DMS153 treated with DMSO at 0.1 percent for 48 hours (cell line): ENCODE measurements at regions not wholly inside any gene's neighbourhood (a gene's known extent, or its start where the extent isn't known, plus 50 kb on each side); places are given as distances from the start of the nearest gene placed in this dataset.
"Not testable (repeated sequence)": the region's sequence is repeated elsewhere in the genome, so short reads cannot be mapped to it uniquely, and the experiment has no call there.

Experiments used
- DNase-seq: peaks from one replicate; lab custom pipeline; 2025; ENCODE audit not compliant: unreplicated experiment; lab: John Stamatoyannopoulos, UW

DNA sequence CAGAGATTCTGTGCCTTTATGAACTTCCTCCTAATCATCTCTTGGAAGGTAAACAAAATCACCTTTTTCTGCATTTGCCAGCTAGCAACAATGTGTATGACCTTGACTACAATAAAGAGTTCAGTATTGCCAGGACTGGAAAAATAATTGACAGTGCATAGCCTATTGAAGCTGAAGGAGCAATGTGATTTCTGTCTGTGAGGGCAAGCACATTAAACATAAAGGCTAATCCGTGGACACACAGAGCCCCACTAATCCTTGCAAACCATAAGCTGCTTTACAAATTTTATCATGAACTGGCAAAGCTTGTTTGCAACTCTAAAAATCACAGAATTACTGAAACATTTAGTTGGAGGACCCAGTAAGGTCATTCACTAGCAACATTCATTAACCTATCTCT lies 563.8 kb downstream of the PYDC2 start:
- no peak for DNase-seq

DNA sequence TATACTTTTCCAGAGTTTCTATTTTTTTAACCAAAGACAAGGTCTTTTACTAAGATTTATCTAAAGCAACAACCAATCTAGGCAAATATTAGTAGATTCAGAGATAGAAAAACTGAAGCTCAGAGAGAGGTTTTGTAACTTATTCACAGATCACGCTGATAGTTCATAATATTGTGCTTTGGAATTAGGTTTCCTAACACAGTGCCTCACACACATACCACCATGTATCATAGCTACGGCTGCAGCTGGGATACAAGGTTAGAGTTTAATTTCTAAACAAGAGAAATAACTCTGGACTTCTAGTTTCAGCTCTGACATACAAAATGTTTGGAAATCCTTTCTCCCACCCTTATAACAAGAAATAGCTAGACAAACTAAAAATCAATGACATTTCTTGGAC lies 565.7 kb downstream of the PYDC2 start:
- DNase-seq: no peak

DNA sequence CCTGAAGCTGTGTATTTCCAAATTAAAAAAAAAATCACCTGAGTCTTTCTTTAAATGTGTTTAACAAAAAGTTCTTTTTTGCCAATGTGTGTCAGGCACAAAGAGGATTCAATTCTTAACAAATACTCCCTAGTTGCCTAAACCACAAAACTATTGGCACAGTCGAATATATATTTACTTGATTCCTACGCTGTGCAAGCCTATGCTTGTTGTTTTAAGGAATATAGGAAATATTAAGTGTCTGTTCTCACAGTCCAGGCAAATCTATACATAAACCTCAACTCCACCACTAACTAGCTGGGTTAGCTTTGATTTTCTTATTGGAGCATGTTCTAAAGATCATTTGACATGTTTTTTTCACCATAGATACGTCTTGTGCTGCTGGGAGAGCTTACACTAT lies 571.0 kb downstream of the PYDC2 start:
- no peak for DNase-seq

DNA sequence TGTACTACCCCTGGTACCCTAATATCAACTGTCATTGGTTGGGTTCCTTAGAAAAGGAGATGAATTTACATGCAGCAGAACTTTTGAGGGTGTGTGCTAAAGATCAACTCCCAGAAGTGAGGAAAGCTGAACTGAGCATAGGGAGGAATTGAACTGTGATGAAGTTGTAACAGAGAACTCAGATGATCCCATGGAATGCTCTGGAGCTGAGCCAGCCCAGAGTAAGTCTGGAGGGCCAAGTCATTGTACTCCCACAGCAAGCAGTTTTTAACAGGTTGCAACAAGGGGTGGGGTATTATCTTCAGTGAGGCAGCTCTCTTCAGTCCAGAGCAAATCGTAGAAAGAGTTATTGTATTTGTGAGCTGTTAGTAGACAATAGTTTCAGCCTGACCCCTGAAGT lies 572.3 kb downstream of the PYDC2 start:
- no peak for DNase-seq

DNA sequence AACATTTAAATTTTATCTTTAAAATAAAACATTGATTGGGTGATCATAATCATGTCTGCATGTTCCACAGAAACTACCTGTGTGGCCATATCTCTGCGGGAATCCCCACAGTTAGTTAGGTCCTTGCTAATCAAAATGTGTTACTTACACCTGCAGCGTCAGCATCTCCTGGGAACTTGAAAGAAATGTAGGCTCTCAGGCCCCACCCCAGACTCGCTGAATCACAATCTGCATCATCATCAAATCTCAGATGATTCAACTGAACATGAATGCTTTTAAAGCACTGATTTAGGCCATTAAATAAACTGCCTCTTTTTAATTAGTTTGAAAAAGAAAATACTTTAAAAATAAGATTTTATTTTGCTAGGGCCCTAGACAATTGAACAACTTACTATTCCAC lies 577.8 kb downstream of the PYDC2 start:
- DNase-seq: no peak

- DNase-seq: no peak
These were observed 578.6 kb downstream of the PYDC2 start for GRCh38 chr3:192039593-192039992.

GRCh38 chr3:192040282-192041043 lies 579.5 kb downstream of the PYDC2 start:
- no peak for DNase-seq

GRCh38 chr3:192042116-192042515 lies 581.2 kb downstream of the PYDC2 start:
- no peak for DNase-seq

- no peak for DNase-seq
These were observed 593.9 kb downstream of the PYDC2 start for GRCh38 chr3:192054881-192055280.

DNA sequence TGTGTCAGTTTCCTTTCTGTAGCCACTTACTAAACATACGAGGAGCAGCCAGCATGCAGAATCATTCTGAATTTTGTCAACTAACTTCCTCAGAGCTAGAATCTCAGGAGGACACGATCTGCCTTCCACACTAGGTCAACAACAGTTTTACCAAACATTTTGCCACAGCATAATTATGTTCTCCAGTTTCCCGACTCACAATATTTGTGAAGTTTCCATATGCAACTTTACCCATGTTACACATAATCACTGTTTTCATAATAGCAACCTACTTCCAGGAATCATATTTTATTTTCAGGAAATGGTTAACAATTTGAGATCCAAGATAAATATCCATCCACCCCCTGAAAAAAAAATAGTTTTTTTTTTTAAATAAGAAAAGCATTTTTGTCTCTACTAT lies 595.0 kb downstream of the PYDC2 start:
- DNase-seq: no peak

GRCh38 chr3:192057261-192057660 lies 596.3 kb downstream of the PYDC2 start:
- DNase-seq: no peak

DNA sequence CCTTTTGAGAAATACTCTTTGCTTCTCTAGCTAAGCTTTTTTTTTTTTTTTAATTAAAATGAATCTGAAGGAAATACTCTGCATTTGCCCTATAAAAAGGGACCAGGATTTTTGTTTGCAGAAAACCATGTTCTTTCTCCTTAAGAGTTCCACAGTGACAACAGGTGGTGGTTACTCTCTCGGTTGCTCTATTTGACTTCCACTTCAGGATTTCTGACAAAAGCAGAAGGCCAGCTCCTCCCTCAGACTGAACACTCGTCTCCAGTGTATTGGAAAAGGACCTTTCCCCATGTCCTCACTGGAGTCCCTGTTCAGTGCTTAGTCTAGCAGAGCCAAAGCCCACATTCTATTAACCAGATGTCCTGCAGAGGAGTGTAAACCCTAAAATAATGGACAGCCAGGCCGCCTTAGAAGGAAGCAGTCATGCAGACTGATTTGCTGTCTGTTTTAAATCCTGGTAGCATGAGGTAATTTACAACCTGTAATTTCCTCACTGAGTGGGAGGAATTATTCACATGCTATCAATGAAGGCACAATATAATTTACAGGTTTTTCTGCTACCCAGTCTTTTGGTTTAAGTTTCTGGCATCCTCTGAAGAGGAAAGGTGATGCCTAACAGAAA lies 599.3 kb downstream of the PYDC2 start:
- peak; percentile 88 for DNase-seq

DNA sequence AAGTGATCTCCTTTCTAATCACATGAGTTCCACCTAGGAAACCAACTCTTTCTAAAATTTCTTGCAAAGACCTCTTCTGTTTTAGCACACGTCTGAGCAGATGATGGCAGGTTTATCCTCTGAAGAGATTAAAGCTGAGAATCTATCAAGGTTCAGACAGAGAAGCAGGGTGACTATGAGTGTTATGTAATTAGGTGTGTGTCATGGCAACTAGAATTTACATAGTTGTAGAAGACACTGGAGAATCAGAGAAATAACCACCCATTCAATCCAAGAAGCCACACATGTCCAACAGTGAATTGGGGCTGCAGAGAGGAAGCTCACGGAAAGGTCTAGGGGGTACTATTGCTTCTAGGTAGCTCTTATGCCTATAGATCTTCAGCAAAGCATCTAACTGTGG lies 600.5 kb downstream of the PYDC2 start:
- no peak for DNase-seq

- no peak for DNase-seq
These were observed 601.2 kb downstream of the PYDC2 start for GRCh38 chr3:192062186-192062585.

DNA sequence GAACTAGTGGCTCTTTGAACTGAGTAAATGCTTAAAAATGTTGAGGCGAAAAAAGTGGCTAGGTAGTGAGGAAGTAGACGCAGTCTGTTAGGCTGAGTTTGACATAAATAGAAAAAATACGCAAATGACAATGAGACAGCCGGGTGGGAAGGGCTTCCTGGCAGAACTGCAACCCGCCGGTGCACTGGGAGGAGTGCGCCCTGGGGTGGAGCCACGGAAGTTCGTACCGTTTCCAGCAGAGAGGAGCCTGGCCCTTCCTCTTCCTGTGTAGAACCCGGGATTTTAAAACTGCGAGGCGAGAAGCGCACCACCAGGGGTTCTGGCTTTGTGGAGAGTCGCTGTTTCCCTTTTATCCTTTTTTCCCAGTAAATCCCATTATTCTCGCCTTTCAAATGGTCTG lies 602.6 kb downstream of the PYDC2 start:
- no peak for DNase-seq

DNA sequence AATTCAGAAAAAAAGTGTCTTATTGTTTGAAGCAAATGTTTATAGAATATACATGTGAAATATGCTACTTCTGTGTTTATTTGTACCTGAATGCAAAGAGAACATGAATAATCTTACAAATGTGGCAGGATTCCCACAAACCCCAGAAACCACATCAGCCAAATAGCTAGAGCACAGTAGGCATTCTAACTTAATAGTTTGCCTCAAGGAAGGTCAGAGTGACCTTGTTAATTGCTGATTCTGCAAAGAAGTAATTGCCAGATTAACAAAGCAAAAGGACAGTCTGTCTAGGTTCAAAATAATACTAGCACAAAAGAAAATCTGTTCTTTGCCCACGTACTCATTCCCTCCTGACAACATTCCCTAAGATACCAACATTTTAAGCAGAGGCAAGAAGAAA lies 604.0 kb downstream of the PYDC2 start:
- DNase-seq: no peak

DNA sequence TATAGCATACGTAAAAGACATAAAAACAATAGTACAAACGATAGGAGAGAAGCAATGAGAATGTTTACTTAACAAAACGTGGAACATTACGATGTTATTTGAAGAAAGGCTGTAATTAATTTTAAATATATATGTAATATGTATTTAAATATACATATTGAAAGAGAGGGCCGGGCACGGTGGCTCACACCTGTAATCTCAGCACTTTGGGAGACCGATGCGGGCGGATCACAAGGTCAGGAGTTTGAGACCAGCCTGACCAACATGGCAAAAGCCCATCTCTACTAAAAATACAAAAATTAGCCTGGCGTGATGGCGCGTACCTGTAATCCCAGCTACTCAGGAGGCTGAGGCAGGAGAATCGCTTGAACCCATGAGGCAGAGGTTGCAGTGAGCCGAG lies 605.3 kb downstream of the PYDC2 start:
- not testable (repeated sequence) for DNase-seq

GRCh38 chr3:192068464-192069254 lies 607.7 kb downstream of the PYDC2 start:
- DNase-seq: no peak

GRCh38 chr3:192077795-192078497 lies 617.0 kb downstream of the PYDC2 start:
- no peak for DNase-seq

GRCh38 chr3:192079098-192079497 lies 618.1 kb downstream of the PYDC2 start:
- peak; percentile 92 for DNase-seq

- peak; percentile 41 for DNase-seq
These were observed 619.4 kb downstream of the PYDC2 start for GRCh38 chr3:192080336-192080735.
